Naive thymus-derived CD4-positive, alpha-beta T cell (primary cell): ENCODE measurements at regions not wholly inside any gene's neighbourhood (a gene's known extent, or its start where the extent isn't known, plus 50 kb on each side); places are given as distances from the start of the nearest gene placed in this dataset.

Experiments used
- ATAC-seq: fragments of 150-1000 bp; cut with Tn5 transposase; 2 replicates; pipeline ENCODE4 v1.10.0; 2021; ENCODE audit warnings: mild to moderate bottlenecking, moderate library complexity
- CTCF ChIA-PET: fragments of 350-600 bp; sonication (Branson Sonifier 250); formaldehyde crosslinking; loops from one replicate; lab custom pipeline; 2021; ENCODE audit warnings: antibody characterized with exemption; lab: Charles Lee
- POLR2A ChIA-PET: fragments of 350-600 bp; sonication (Branson Sonifier 250); formaldehyde crosslinking; loops from one replicate; lab custom pipeline; 2021; ENCODE audit warnings: antibody characterized with exemption, inconsistent platforms; lab: Charles Lee
- DNase-seq, 9 donors: peaks; one replicate each; pipeline versions ENCODE4 v3.0.0 to v3.0.0-alpha.2; 2020 to 2022; ENCODE audit warnings: mixed read lengths in 1 of 9
- H3K27ac ChIP-seq: one replicate; pipeline ENCODE4 v1.7.0; 2013; ENCODE audit warnings: mild to moderate bottlenecking, low read depth, low read length, moderate library complexity
- H3K27me3 ChIP-seq, 2 donors: one replicate each; pipeline ENCODE4 v1.7.0; 2013; ENCODE audit warnings: low read length in 2 of 2, mild to moderate bottlenecking in 2 of 2, moderate library complexity in 2 of 2; ENCODE audit not compliant: control insufficient read depth in 2 of 2, insufficient read depth in 2 of 2
- H3K36me3 ChIP-seq, 3 experiments: 1 replicate in 2 of 3; 2 replicates in 1 of 3; pipeline ENCODE4 v1.7.0; 2013; ENCODE audit warnings: low read length in 3 of 3, mild to moderate bottlenecking in 3 of 3, moderate library complexity in 1 of 3; ENCODE audit not compliant: insufficient read depth in 3 of 3, control insufficient read depth in 2 of 3
- H3K4me1 ChIP-seq, 2 donors: one replicate each; pipeline ENCODE4 v1.7.0; 2013; ENCODE audit warnings: low read length in 2 of 2, mild to moderate bottlenecking in 2 of 2, moderate library complexity in 1 of 2; ENCODE audit not compliant: control insufficient read depth in 2 of 2, insufficient read depth in 2 of 2
- H3K4me3 ChIP-seq: 2 replicates; pipeline ENCODE4 v1.7.0; 2013; ENCODE audit warnings: mild to moderate bottlenecking, low read length
- H3K9me3 ChIP-seq, 3 experiments: 1 replicate in 2 of 3; 2 replicates in 1 of 3; pipeline ENCODE4 v1.7.0; 2013; ENCODE audit warnings: low read length in 3 of 3; ENCODE audit not compliant: control insufficient read depth in 2 of 3
- H3K27ac Mint-ChIP-seq, 9 donors: one replicate each; pipeline ENCODE4 v1.8.0; 2020 to 2022; ENCODE audit warnings: mixed read lengths in 9 of 9, mild to moderate bottlenecking in 8 of 9, moderate library complexity in 5 of 9, inconsistent platforms in 2 of 9
- H3K27me3 Mint-ChIP-seq, 5 donors: one replicate each; pipeline ENCODE4 v1.8.0; 2021 to 2022; ENCODE audit warnings: mixed read lengths in 5 of 5, mild to moderate bottlenecking in 1 of 5
- H3K36me3 Mint-ChIP-seq, 5 donors: one replicate each; pipeline ENCODE4 v1.8.0; 2020 to 2022; ENCODE audit warnings: mixed read lengths in 5 of 5, mild to moderate bottlenecking in 3 of 5, inconsistent platforms in 1 of 5
- H3K4me1 Mint-ChIP-seq, 7 donors: one replicate each; pipeline ENCODE4 v1.8.0; 2020 to 2022; ENCODE audit warnings: mixed read lengths in 7 of 7, mild to moderate bottlenecking in 3 of 7, inconsistent platforms in 1 of 7
- H3K4me3 Mint-ChIP-seq, 10 donors: one replicate each; pipeline ENCODE4 v1.8.0; 2020 to 2022; ENCODE audit warnings: mild to moderate bottlenecking in 10 of 10, mixed read lengths in 10 of 10, moderate library complexity in 6 of 10, inconsistent platforms in 2 of 10
- H3K9me3 Mint-ChIP-seq, 11 donors: one replicate each; pipeline ENCODE4 v1.8.0; 2020 to 2022; ENCODE audit warnings: mixed read lengths in 11 of 11, mild to moderate bottlenecking in 4 of 11, inconsistent platforms in 1 of 11, moderate library complexity in 1 of 11
- intact Hi-C, 2 donors: fragments of 100-400 bp; cut with micrococcal nuclease; formaldehyde crosslinking; loops; one replicate each; pipeline ENCODE4 v1.15.1; 2023

- no peak overlapping the region for H3K4me3 ChIP-seq
- no peaks in the 10 kb centered on the region for H3K4me1 Mint-ChIP-seq
- ChIA-PET POLR2A (no interaction called here), CTCF (no interaction called here)
- H3K36me3 Mint-ChIP-seq, result no peaks in the 10 kb centered on the region
- no peak overlapping the region for H3K4me3 Mint-ChIP-seq
- H3K9me3 ChIP-seq, result no peaks in the 10 kb centered on the region
- no peaks in the 10 kb centered on the region for H3K27me3 ChIP-seq
- H3K27ac Mint-ChIP-seq, result no peak overlapping the region
- H3K4me1 ChIP-seq, result no peaks in the 10 kb centered on the region
- DNase-seq (no peak), ATAC-seq (no peak)
- peaks cover 15 to 48% (median 40%) of the 10 kb centered on the region in 5 donors for H3K27me3 Mint-ChIP-seq
- H3K27ac ChIP-seq, result no peak overlapping the region
- H3K36me3 ChIP-seq, result no peaks in the 10 kb centered on the region
- intact Hi-C loops, result no loop called here
- H3K9me3 Mint-ChIP-seq, result peaks cover 0 to 1% (median 0%) of the 10 kb centered on the region in 11 donors
Observed at GRCh38 chr2:198285216-198285615, 480.8 kb downstream of the PLCL1 start.

DNA sequence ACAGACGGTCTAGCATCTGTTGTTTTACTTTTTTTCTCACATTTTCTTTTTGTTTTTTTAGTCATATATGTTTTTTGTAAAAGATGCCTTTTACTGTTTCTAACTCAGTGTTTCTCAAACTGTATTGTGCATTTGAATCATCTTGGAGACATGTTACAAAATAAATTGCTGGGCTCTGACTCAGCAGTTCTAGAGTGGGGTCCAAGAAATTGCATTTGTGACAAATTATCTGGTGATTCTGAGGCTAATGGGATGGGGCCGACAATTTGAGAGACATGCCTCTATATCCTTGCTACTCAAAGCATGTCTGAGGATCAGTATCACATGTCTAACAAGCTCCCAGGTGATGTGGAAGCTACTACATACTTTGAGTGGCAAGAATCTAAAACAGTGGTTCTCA, 478.8 kb downstream of the PLCL1 start:
- Mint-ChIP-seq H3K27ac (no peak overlapping the region), H3K36me3 (no peaks in the 10 kb centered on the region), H3K4me3 (no peak overlapping the region), H3K9me3 (peaks cover 0 to 1% (median 0%) of the 10 kb centered on the region in 11 donors), H3K27me3 (peaks cover 15 to 49% (median 39%) of the 10 kb centered on the region in 5 donors), H3K4me1 (no peaks in the 10 kb centered on the region)
- Histone ChIP-seq H3K4me1 (no peaks in the 10 kb centered on the region), H3K27ac (no peak overlapping the region), H3K4me3 (no peak overlapping the region), H3K36me3 (no peaks in the 10 kb centered on the region), H3K9me3 (no peaks in the 10 kb centered on the region), H3K27me3 (peaks cover 0 to 6% of the 10 kb centered on the region in 2 donors)
- ChIA-PET POLR2A (no interaction called here), CTCF (no interaction called here)
- DNase-seq (no peak), ATAC-seq (no peak)
- intact Hi-C loops, result no loop called here

DNA sequence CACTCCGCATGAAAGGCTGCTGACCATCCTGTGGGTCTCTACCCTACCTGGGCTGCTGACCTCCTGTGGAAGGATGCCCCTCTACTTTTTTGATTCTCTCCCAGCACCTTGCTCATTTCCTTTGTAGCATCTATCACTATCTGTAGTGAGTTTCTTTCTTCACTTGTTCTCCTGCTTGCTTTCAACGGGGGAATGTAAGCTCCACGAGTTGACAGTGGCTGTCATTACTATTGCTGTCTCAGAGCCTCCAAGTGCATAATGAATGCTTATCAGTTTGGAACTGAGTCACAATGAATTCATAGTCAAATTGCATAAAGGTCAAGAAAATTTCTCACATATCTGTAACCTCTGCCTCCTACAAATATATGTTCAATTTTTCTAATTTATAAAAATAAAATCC, 477.7 kb downstream of the PLCL1 start:
- DNase-seq (no peak), ATAC-seq (no peak)
- ChIA-PET POLR2A (no interaction called here), CTCF (no interaction called here)
- no peaks in the 10 kb centered on the region for H3K36me3 ChIP-seq
- H3K27me3 Mint-ChIP-seq, result peaks cover 14 to 45% (median 38%) of the 10 kb centered on the region in 5 donors
- no peak overlapping the region for H3K4me3 Mint-ChIP-seq
- no peaks in the 10 kb centered on the region for H3K4me1 ChIP-seq
- no peak overlapping the region for H3K27ac Mint-ChIP-seq
- H3K36me3 Mint-ChIP-seq, result no peaks in the 10 kb centered on the region
- no peak overlapping the region for H3K4me3 ChIP-seq
- H3K9me3 ChIP-seq, result no peaks in the 10 kb centered on the region
- H3K9me3 Mint-ChIP-seq, result peaks cover 0 to 1% (median 0%) of the 10 kb centered on the region in 11 donors
- intact Hi-C loops, result no loop called here
- H3K27ac ChIP-seq, result no peak overlapping the region
- H3K4me1 Mint-ChIP-seq, result no peaks in the 10 kb centered on the region
- peaks cover 1 to 6% of the 10 kb centered on the region in 2 donors for H3K27me3 ChIP-seq

DNA sequence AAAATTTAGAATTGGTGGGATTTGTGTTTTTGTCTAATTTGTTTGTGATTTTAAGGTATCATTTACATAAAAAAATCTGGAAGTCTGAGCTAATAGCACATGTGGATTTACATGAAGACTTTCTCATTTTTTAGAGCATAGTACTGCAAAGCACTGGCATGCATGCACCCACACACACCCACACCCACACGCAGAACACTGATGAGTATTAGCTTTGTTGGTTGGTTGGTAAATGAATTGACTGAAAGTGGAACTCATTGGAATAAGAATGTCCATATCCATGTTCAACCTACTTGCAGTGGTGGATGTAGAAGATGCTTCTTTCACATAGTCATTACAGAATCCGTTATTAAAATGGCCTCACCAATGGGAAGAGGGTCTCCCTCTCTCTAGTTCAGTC, 475.8 kb downstream of the PLCL1 start:
- Histone ChIP-seq H3K4me1 (no peaks in the 10 kb centered on the region), H3K27ac (no peak overlapping the region), H3K27me3 (peaks cover 4 to 6% of the 10 kb centered on the region in 2 donors), H3K36me3 (no peaks in the 10 kb centered on the region), H3K4me3 (no peak overlapping the region), H3K9me3 (no peaks in the 10 kb centered on the region)
- ChIA-PET CTCF (no interaction called here), POLR2A (no interaction called here)
- Mint-ChIP-seq H3K27me3 (peaks cover 10 to 31% (median 28%) of the 10 kb centered on the region in 5 donors), H3K36me3 (no peaks in the 10 kb centered on the region), H3K4me1 (no peaks in the 10 kb centered on the region), H3K4me3 (no peak overlapping the region), H3K27ac (no peak overlapping the region), H3K9me3 (peaks cover 0 to 1% (median 0%) of the 10 kb centered on the region in 11 donors)
- intact Hi-C loops, result no loop called here
- DNase-seq, result no peak
- no peak for ATAC-seq

GRCh38 chr2:198279026-198279425, 474.6 kb downstream of the PLCL1 start:
- no peaks in the 10 kb centered on the region for H3K36me3 ChIP-seq
- Mint-ChIP-seq H3K36me3 (no peaks in the 10 kb centered on the region), H3K4me3 (no peak overlapping the region), H3K27ac (no peak overlapping the region), H3K27me3 (peaks cover 9 to 27% (median 22%) of the 10 kb centered on the region in 5 donors), H3K9me3 (peaks cover 0 to 1% (median 0%) of the 10 kb centered on the region in 11 donors), H3K4me1 (no peaks in the 10 kb centered on the region)
- CTCF ChIA-PET, result no interaction called here
- no peak overlapping the region for H3K27ac ChIP-seq
- peaks cover 4 to 6% of the 10 kb centered on the region in 2 donors for H3K27me3 ChIP-seq
- H3K4me1 ChIP-seq, result no peaks in the 10 kb centered on the region
- intact Hi-C loops, result no loop called here
- DNase-seq (no peak), ATAC-seq (no peak)
- POLR2A ChIA-PET, result no interaction called here
- no peak overlapping the region for H3K4me3 ChIP-seq
- H3K9me3 ChIP-seq, result no peaks in the 10 kb centered on the region

GRCh38 chr2:198277181-198277580, 472.8 kb downstream of the PLCL1 start:
- Histone ChIP-seq H3K27me3 (peaks cover 4 to 6% of the 10 kb centered on the region in 2 donors), H3K4me1 (no peaks in the 10 kb centered on the region), H3K4me3 (no peak overlapping the region), H3K27ac (no peak overlapping the region), H3K36me3 (no peaks in the 10 kb centered on the region), H3K9me3 (no peaks in the 10 kb centered on the region)
- ChIA-PET CTCF (interaction anchor here (1.2 kb wide), 1 partner anchor 9 kb away, joined by 3 read pairs; no protein-coding TSS in a partner anchor), POLR2A (no interaction called here)
- no peak overlapping the region for H3K4me3 Mint-ChIP-seq
- DNase-seq, result no peak
- no peaks in the 10 kb centered on the region for H3K36me3 Mint-ChIP-seq
- peaks cover 0 to 1% (median 0%) of the 10 kb centered on the region in 11 donors for H3K9me3 Mint-ChIP-seq
- no peak for ATAC-seq
- H3K27me3 Mint-ChIP-seq, result peaks cover 0 to 16% (median 15%) of the 10 kb centered on the region in 5 donors
- intact Hi-C loops, result no loop called here
- no peaks in the 10 kb centered on the region for H3K4me1 Mint-ChIP-seq
- no peak overlapping the region for H3K27ac Mint-ChIP-seq

GRCh38 chr2:198273660-198274059, 469.3 kb downstream of the PLCL1 start:
- ATAC-seq, result no peak
- Mint-ChIP-seq H3K4me1 (no peaks in the 10 kb centered on the region), H3K27ac (no peak overlapping the region), H3K4me3 (no peak overlapping the region), H3K36me3 (no peaks in the 10 kb centered on the region), H3K9me3 (peaks cover 0 to 1% (median 0%) of the 10 kb centered on the region in 11 donors), H3K27me3 (peaks cover 0 to 17% (median 0%) of the 10 kb centered on the region in 5 donors)
- ChIA-PET POLR2A (no interaction called here), CTCF (no interaction called here)
- intact Hi-C loops, result no loop called here
- DNase-seq, result no peak
- Histone ChIP-seq H3K4me3 (no peak overlapping the region), H3K9me3 (no peaks in the 10 kb centered on the region), H3K27me3 (peaks cover 0 to 4% of the 10 kb centered on the region in 2 donors), H3K36me3 (no peaks in the 10 kb centered on the region), H3K4me1 (no peaks in the 10 kb centered on the region), H3K27ac (no peak overlapping the region)
